SIG-M5 treated with dmso at 0.1 percent for 504 hours (cell line): ENCODE measurements at regions not wholly inside any gene's neighbourhood (a gene's known extent, or its start where the extent isn't known, plus 50 kb on each side); places are given as distances from the start of the nearest gene placed in this dataset.
"Not testable (repeated sequence)": the region's sequence is repeated elsewhere in the genome, so short reads cannot be mapped to it uniquely, and the experiment has no call there.

Source experiments
- DNase-seq: peaks from one replicate; lab custom pipeline; 2025; ENCODE audit not compliant: unreplicated experiment; lab: John Stamatoyannopoulos, UW

GRCh38 chr12:78269620-78270019 is 438.9 kb downstream of the NAV3 start:
- no peak for DNase-seq

- no peak for DNase-seq
Observed at GRCh38 chr12:78271546-78271945, 440.9 kb downstream of the NAV3 start.

- DNase-seq, result no peak
Observed at GRCh38 chr12:78275886-78276285, 445.2 kb downstream of the NAV3 start.

- DNase-seq, result no peak
Observed at GRCh38 chr12:78278706-78279190, 448.1 kb downstream of the NAV3 start.

GRCh38 chr12:78279567-78279966 is 448.9 kb downstream of the NAV3 start:
- DNase-seq, result no peak

- DNase-seq, result not testable (repeated sequence)
Observed at GRCh38 chr12:78281102-78281501, 450.4 kb downstream of the NAV3 start.

GRCh38 chr12:78284417-78284816 is 453.7 kb downstream of the NAV3 start:
- no peak for DNase-seq

- DNase-seq, result no peak
Observed at GRCh38 chr12:78290606-78291345, 460.1 kb downstream of the NAV3 start.

GRCh38 chr12:78293059-78293686 is 462.5 kb downstream of the NAV3 start:
- DNase-seq, result no peak

- DNase-seq, result not testable (repeated sequence)
Observed at GRCh38 chr12:78301282-78301681, 470.6 kb downstream of the NAV3 start.

- DNase-seq, result no peak
Observed at GRCh38 chr12:78305808-78306207, 475.1 kb downstream of the NAV3 start.

- DNase-seq, result no peak
Observed at GRCh38 chr12:78306236-78306635, 475.5 kb downstream of the NAV3 start.

GRCh38 chr12:78308701-78309100 is 478.0 kb downstream of the NAV3 start:
- no peak for DNase-seq

- no peak for DNase-seq
Observed at GRCh38 chr12:78315028-78315427, 484.3 kb downstream of the NAV3 start.

- no peak for DNase-seq
Observed at GRCh38 chr12:78316136-78316535, 485.4 kb downstream of the NAV3 start.

GRCh38 chr12:78316631-78317468 is 486.2 kb downstream of the NAV3 start:
- DNase-seq, result no peak

GRCh38 chr12:78321696-78322095 is 491.0 kb downstream of the NAV3 start:
- DNase-seq, result no peak

- no peak for DNase-seq
Observed at GRCh38 chr12:78323226-78323625, 492.5 kb downstream of the NAV3 start.

- DNase-seq, result no peak
Observed at GRCh38 chr12:78324234-78324633, 493.5 kb downstream of the NAV3 start.

GRCh38 chr12:78328524-78328923 is 497.8 kb downstream of the NAV3 start:
- no peak for DNase-seq

GRCh38 chr12:78330131-78330530 is 499.4 kb downstream of the NAV3 start:
- DNase-seq, result no peak

- DNase-seq, result no peak
Observed at GRCh38 chr12:78331181-78331580, 500.5 kb downstream of the NAV3 start.
